ENCODE measurements at regions not wholly inside any gene's neighbourhood (a gene's known extent, or its start where the extent isn't known, plus 50 kb on each side); places are given as distances from the start of the nearest gene placed in this dataset.

DNA sequence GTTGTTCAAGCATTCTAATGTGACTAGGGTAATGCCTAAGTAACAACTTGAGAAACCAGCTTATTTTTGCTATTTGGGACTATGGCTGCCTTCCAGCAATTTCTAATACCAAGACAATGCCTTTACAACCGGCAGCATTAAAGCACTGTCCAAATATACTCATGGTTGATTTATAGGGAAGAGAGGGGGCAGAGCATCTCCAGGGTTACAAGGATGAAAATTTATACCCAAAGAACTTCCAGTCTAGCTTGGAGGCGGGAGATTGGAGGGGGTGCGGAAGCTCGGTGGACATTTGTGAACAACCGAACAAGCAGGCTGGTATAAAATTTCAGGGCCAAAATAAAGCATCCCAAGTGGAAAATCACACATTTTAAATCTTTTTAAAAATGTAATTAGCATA is 79.4 kb upstream of the FOXN2 start:
- TF ChIP-seq, protein P1, sequence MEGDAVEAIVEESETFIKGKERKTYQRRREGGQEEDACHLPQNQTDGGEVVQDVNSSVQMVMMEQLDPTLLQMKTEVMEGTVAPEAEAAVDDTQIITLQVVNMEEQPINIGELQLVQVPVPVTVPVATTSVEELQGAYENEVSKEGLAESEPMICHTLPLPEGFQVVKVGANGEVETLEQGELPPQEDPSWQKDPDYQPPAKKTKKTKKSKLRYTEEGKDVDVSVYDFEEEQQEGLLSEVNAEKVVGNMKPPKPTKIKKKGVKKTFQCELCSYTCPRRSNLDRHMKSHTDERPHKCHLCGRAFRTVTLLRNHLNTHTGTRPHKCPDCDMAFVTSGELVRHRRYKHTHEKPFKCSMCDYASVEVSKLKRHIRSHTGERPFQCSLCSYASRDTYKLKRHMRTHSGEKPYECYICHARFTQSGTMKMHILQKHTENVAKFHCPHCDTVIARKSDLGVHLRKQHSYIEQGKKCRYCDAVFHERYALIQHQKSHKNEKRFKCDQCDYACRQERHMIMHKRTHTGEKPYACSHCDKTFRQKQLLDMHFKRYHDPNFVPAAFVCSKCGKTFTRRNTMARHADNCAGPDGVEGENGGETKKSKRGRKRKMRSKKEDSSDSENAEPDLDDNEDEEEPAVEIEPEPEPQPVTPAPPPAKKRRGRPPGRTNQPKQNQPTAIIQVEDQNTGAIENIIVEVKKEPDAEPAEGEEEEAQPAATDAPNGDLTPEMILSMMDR (IDR thresholded peaks at IDR 0.05), result no peak
- 90% methylated on average over 5 of the region's 5 CpGs for WGBS (ENCODE audit: insufficient coverage)
- H3K4me3 Mint-ChIP-seq, result no peak overlapping the region
- H3K9me3 ChIP-seq (ENCODE audit: control insufficient read depth, insufficient read depth, low read length), result no peaks in the 10 kb centered on the region
- no peaks in the 10 kb centered on the region for H3K4me1 Mint-ChIP-seq
- no peaks in the 10 kb centered on the region for H3K27me3 ChIP-seq (ENCODE audit: control insufficient read depth, insufficient read depth, low read length)
- H3K36me3 ChIP-seq (ENCODE audit: control insufficient read depth, insufficient read depth, low read length), result no peaks in the 10 kb centered on the region
- H3K27me3 Mint-ChIP-seq (ENCODE audit: low read depth in 2 of 2), result no peaks in the 10 kb centered on the region
- H3K36me3 Mint-ChIP-seq, result no peaks in the 10 kb centered on the region
- no peak overlapping the region for H3K27ac ChIP-seq (ENCODE audit: low read length)
- DNase-seq, result no peak
- no peaks in the 10 kb centered on the region for H3K9me3 Mint-ChIP-seq
- no peaks in the 10 kb centered on the region for H3K4me1 ChIP-seq (ENCODE audit: control insufficient read depth, insufficient read depth, low read length)
- no peak for ATAC-seq
- H3K27ac Mint-ChIP-seq, result no peak overlapping the region
- H3K4me3 ChIP-seq (ENCODE audit: low read length), result no peak overlapping the region
- intact Hi-C loops (cut with micrococcal nuclease), result no loop called here

DNA sequence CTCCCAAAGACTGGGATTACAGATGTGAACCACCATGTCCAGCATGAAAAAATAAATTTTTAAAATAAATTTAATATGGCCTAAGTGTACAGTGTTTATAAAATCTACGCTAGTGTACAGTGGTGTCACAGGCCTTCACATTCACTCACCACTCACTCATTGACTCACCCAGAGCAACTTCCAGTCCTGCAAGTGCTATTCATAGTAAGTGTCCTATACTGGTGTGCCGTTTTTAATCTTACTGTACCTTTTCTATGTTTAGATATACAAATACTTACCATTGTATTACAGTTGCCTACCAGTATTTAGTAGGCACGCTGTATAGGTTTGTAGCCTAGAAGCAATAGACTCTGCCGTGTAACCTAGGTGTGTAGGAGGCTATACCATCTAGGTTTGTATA is 76.1 kb upstream of the FOXN2 start:
- Histone ChIP-seq H3K9me3 (ENCODE audit: control insufficient read depth, insufficient read depth, low read length) (no peaks in the 10 kb centered on the region), H3K36me3 (ENCODE audit: control insufficient read depth, insufficient read depth, low read length) (no peaks in the 10 kb centered on the region), H3K4me3 (ENCODE audit: low read length) (no peak overlapping the region), H3K27ac (ENCODE audit: low read length) (no peak overlapping the region), H3K27me3 (ENCODE audit: control insufficient read depth, insufficient read depth, low read length) (no peaks in the 10 kb centered on the region), H3K4me1 (ENCODE audit: control insufficient read depth, insufficient read depth, low read length) (no peaks in the 10 kb centered on the region)
- no peak overlapping the region for H3K4me3 Mint-ChIP-seq
- intact Hi-C loops (cut with micrococcal nuclease), result no loop called here
- H3K27ac Mint-ChIP-seq, result no peak overlapping the region
- H3K36me3 Mint-ChIP-seq, result no peaks in the 10 kb centered on the region
- 92% methylated on average over 2 of the region's 4 CpGs for WGBS (ENCODE audit: insufficient coverage)
- TF ChIP-seq, protein P1 (IDR thresholded peaks at IDR 0.05), result no peak
- no peaks in the 10 kb centered on the region for H3K9me3 Mint-ChIP-seq
- ATAC-seq (no peak), DNase-seq (no peak)
- H3K4me1 Mint-ChIP-seq, result no peaks in the 10 kb centered on the region
- H3K27me3 Mint-ChIP-seq (ENCODE audit: low read depth in 2 of 2), result no peaks in the 10 kb centered on the region

DNA sequence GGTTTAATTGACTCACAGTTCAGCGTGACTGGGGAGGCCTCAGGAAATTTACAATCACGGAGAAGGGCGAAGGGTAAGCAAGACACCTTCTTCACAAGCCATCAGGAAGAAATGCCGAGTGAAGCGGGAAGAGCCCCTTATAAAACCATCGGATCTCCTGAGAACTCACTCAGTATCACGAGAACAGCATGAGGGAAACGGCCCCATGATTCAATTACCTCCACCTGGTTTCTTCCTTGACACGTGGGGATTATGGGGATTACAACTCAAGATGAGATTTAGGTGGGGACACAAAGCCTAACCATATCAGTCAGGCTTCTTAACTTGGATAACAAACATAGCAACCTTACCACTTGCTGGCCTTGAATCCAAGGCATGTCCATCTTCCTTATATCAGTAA is 73.6 kb upstream of the FOXN2 start:
- no peaks in the 10 kb centered on the region for H3K9me3 Mint-ChIP-seq
- no peak for ATAC-seq

DNA sequence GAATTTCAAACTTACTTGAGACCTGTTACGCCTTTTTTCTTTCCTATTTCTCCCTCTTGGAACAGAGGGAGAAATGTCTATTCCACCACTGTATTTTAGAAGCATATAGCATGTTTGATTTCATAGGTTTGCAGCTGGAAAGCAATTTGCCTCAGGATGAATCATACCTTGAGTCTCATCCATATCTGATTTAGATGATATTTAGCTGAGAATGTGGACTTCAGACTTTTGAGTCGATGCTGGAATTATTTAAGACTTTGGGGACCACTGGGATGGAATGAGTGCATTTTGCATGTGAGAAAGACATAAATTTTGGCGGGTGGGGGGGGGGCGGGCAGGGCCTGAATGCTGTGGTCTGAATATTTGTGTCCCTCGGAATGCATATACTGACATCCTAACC is 67.3 kb upstream of the FOXN2 start:
- H3K27me3 Mint-ChIP-seq (ENCODE audit: low read depth in 2 of 2), result no peaks in the 10 kb centered on the region
- no peak overlapping the region for H3K27ac Mint-ChIP-seq
- Histone ChIP-seq H3K27ac (ENCODE audit: low read length) (no peak overlapping the region), H3K9me3 (ENCODE audit: control insufficient read depth, insufficient read depth, low read length) (no peaks in the 10 kb centered on the region), H3K4me3 (ENCODE audit: low read length) (no peak overlapping the region), H3K4me1 (ENCODE audit: control insufficient read depth, insufficient read depth, low read length) (no peaks in the 10 kb centered on the region), H3K36me3 (ENCODE audit: control insufficient read depth, insufficient read depth, low read length) (no peaks in the 10 kb centered on the region), H3K27me3 (ENCODE audit: control insufficient read depth, insufficient read depth, low read length) (no peaks in the 10 kb centered on the region)
- no peak for DNase-seq
- intact Hi-C loops (cut with micrococcal nuclease), result no loop called here
- no peak for ATAC-seq
- TF ChIP-seq, protein P1 (IDR thresholded peaks at IDR 0.05), result no peak
- H3K9me3 Mint-ChIP-seq, result no peaks in the 10 kb centered on the region
- peaks cover 5% of the 10 kb centered on the region in 2 donors for H3K4me1 Mint-ChIP-seq
- WGBS (ENCODE audit: insufficient coverage), result 100% methylated on average over 4 of the region's 5 CpGs
- no peak overlapping the region for H3K4me3 Mint-ChIP-seq
- no peaks in the 10 kb centered on the region for H3K36me3 Mint-ChIP-seq

More for the DNA sequence above, 73.6 kb upstream of the FOXN2 start:
- H3K4me1 Mint-ChIP-seq, result no peaks in the 10 kb centered on the region
- no peaks in the 10 kb centered on the region for H3K4me1 ChIP-seq (ENCODE audit: control insufficient read depth, insufficient read depth, low read length)
- TF ChIP-seq, protein P1 (IDR thresholded peaks at IDR 0.05), result no peak
- no peaks in the 10 kb centered on the region for H3K27me3 ChIP-seq (ENCODE audit: control insufficient read depth, insufficient read depth, low read length)
- 95% methylated on average over 9 of the region's 9 CpGs for WGBS (ENCODE audit: insufficient coverage)
- no peaks in the 10 kb centered on the region for H3K36me3 Mint-ChIP-seq
- H3K4me3 ChIP-seq (ENCODE audit: low read length), result no peak overlapping the region
- no peaks in the 10 kb centered on the region for H3K27me3 Mint-ChIP-seq (ENCODE audit: low read depth in 2 of 2)
- intact Hi-C loops (cut with micrococcal nuclease), result no loop called here
- H3K4me3 Mint-ChIP-seq, result no peak overlapping the region
- DNase-seq, result no peak
- no peaks in the 10 kb centered on the region for H3K36me3 ChIP-seq (ENCODE audit: control insufficient read depth, insufficient read depth, low read length)
- H3K27ac ChIP-seq (ENCODE audit: low read length), result no peak overlapping the region
- H3K9me3 ChIP-seq (ENCODE audit: control insufficient read depth, insufficient read depth, low read length), result no peaks in the 10 kb centered on the region
- no peak overlapping the region for H3K27ac Mint-ChIP-seq

All from natural killer cell (primary cell).